LHCN-M2 (cell line): ENCODE measurements at regions not wholly inside any gene's neighbourhood (a gene's known extent, or its start where the extent isn't known, plus 50 kb on each side); places are given as distances from the start of the nearest gene placed in this dataset.

ENCODE experiments used
- DNase-seq: peaks from one replicate; pipeline ENCODE4 v3.0.0-alpha.2; 2012; ENCODE audit warnings: low read depth

DNA sequence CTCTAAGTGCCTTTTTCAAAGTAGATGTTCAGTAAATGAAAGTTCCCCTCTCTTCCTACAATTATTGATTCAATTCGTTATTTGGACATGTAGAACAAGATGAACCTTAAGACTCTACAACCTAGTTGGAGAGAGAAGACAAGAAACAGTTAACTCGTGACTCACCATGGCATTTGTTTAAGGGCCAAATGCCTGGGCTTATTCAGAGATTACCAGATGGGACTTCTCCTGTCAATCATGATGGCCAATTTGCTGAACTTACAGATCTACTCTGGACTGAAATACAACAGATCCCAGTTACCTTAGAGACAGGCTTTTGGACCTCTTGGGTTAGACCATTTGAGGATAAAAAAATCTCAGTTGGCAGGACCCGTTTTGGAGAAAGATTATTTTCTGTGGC lies 93.5 kb downstream of the C1orf94 start:
- no peak for DNase-seq

DNA sequence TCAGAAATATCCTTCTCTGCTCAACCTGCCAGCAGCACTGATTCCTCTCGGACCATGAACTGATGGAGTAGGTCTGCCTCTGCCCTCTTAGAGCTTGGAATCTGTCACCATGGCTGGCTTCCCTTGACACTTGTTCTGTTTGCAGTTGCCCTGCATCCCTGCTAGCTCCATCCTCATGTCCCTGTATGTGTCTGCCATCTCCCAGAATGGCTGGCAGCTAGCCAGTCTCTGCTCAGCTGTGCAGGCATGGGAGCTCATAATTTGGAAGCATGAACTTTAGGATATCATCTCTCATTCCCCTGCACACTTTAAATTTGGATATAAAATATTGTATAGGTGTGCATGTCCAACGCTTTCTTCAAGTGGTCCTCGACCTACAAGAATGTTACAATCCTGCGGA lies 95.4 kb downstream of the C1orf94 start:
- no peak for DNase-seq

DNA sequence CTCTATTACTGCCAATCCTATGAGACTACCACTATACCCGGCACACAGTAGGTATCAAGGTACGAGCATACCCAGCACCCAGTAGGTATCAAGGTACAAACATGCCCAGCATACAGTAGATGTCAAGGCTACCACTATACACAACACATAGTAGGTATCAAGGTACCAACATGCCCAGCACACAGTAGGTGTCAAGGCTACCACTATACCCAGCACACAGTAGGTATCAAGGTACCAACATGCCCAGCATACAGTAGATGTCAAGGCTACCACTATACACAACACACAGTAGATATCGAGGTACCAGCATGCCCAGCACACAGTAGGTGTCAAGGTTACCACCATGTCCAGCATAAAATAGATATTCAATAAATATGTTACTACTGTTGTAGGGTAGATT lies 98.4 kb downstream of the C1orf94 start:
- DNase-seq, result no peak

DNA sequence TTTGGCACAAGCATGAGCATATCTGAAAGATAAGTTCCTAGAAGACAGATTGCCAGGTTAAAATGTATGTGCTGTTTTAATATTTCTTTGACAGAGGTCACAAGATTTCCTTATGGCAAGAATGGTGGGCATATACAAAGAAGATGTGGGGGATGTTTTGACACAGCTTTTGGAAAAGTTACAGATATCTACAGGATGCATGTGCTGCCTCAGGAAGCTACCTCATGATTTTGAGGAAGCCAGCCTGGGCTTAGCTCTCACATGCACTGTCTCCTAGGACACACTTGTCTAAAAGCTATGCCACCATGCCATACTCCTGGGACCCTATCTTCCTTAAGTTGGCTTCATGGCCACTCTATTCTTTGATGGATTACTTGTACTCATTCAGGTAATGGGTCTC lies 99.9 kb downstream of the C1orf94 start:
- no peak for DNase-seq

DNA sequence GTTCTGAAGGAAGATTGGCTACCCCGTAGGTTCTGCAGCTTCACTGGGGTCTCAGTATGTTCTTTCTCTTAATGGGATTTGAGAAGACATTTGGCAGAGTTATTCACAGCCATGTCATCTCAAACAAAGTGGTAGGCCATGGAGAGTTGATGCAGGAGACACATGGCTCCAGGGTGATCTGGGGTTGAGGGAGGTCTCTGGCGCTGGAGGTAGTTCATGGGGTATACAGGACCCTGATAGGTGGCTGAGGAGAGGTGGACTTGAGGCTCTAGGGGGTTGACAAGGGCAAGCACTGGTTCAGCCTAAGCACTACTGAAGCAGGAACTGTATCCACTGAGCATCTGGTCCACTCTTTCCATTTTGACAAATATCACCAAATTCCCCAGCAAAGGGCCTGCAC lies 100.4 kb downstream of the C1orf94 start:
- no peak for DNase-seq

DNA sequence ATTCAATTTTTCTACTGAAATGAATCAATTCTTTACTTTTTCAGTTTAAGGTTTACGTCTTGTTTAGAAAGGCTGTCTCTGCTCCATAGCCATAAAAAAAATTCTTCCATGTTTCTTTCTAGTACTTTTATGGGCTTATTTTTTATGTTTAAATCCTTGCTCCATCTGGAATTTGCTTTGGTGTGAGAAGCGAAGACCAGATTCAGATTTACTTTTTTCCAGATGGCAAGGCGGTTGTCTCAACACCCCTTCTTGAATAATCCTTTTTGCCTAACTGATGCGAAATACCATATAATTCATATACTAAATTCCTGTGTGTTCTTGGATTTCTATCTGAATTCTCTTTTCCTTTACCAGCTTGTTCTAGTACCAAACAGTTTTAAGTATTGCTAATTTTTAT lies 101.5 kb downstream of the C1orf94 start:
- no peak for DNase-seq

DNA sequence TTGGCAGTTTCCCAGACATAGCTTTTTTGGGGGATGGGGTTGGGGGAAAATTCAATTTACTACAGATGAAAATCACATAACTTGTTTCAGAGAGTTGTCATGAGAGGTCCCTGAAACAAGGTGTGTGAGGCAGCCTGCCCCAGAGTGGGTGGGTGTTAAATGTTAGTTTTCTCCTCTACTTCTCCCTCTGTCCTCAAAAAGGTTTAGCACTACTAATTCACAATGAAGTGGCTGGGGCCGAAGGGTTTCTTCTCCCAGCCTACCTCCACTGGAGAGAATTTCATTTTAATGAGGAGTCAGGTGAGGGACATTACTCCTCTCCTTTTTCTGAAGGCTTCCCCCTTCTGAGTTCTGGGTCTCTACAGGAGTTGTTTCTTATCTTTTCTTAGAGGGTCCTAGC lies 103.3 kb downstream of the C1orf94 start:
- no peak for DNase-seq

DNA sequence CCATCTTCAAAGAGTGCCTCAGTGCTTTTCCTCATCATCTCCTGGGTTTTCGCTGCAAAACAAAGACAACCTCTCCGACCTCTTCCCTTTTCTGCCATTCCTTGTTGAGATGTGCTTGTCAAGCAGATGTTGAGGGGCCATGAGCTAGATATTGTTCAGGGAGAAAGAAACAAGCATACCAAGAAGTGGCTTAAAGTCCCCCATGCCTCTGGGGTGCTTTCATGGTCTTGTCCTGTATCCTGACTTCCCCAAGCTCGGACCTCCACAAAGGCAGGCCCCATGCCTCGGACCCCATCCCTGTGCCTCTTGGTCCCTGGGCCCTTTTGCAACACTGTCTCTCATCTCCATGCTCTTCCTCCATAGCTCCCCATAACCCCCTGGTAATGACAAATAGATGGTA lies 103.8 kb downstream of the C1orf94 start:
- no peak for DNase-seq

DNA sequence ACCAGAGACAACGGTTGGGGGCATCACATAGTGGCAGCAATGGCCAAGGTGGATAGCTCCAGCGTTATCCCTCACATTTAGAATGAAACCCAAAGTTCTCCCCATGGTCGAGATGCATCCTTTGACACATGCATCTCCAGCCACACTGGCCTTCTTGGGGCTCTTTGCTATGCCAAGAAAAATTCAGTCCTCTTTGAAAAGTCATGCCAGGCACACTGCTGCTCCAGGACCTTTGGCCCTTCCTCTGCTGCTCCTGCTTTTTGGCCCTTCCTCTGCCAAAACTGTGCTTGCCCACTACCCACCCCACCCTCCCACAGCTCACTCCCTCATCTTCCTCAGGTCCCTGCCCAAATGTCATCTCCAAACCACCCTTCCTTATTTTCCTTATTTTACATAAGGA lies 106.4 kb downstream of the C1orf94 start:
- DNase-seq, result no peak

DNA sequence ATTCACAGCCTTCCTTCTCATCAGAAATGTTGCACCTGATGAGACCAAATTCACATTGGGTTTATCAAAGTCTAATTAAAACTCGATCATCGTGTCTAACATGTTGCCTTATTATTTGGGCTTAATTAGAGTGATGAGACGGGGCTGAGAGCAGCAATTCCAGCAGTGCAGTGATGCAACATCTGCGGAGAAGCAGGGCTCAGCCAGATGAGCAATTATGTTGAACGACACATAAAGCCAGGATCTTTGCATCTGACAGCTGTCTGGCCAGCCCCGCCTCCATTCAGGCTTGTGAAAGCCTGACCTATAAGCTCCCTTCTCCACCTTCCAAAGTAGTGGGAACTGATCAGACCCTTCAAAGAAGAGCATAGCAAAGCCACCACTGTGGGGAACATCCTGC lies 109.8 kb downstream of the C1orf94 start:
- no peak for DNase-seq

DNA sequence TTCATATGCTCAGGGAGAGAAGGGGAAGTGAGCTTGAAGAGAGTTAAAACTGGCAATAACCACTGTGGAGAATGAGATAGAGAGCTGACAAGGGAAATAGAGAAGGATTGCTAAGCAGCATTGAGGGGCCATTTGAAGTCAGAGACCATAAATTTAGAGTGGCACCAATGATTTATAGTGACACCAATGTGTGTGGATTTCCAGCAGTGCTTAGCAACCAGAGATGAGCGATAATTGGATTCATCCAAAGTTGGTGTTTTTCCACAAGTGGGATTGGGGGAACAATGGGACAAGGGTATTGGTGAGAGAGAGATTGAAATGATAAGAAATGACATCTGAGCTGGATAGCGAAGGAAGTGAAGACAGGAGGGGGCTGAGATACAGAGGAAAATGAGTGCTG lies 114.1 kb downstream of the C1orf94 start:
- DNase-seq, result no peak

DNA sequence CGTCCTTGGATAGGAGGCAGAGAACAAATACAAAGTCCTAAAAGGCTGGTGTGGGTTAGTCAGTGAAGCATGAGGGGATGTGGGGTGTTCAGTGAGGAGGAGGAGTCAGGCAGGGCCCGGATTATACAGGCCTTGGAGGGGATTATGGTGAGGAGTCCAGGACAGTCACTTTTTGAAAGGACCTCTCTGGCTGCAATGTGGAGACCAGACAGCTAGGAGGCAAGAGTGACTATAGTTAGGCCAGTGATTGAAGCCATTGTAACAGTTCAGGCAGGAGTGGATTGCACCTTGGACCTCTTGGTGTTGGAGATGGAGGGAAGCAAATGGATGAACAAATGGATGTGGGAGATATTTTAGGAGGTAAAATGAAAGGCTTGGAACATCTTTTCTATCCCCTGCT lies 115.8 kb downstream of the C1orf94 start:
- no peak for DNase-seq

DNA sequence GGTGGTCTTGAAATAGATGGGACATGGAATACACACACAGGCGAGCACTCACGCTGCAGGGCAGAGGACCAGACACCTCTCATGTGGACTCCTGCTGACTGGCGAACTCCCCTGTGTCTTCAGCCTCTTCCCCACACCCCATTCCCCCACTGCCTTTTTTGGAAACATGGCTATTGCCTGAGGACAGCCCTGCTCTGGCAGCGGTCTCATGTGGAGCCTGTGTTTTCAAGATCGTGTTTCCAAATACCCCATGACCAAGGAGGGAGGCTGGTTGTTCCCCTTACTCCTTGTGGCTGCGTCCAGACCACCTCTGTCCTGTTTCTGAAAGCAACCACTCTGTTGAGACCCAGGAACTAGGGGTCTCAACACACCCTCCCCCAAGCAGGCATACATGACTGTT lies 119.4 kb downstream of the C1orf94 start:
- no peak for DNase-seq

DNA sequence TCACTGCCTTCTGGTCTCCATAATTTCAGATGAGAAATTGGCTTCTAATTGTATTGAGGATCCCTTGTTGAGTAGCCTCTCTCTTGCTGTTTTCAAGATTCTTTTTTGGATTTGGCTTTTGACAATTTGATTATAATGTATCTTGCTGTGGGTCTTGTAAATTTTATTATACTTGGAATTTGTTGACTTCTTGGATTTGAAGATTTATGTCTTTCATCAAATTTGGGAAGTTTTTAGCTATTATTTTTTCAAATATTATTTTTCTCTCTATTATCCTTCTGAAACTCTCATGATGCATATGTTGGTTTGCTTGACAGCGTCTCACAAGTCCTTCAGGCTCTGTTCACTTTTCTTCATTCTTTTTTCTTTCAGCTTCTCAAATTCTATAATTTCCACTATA lies 126.1 kb downstream of the C1orf94 start:
- no peak for DNase-seq

DNA sequence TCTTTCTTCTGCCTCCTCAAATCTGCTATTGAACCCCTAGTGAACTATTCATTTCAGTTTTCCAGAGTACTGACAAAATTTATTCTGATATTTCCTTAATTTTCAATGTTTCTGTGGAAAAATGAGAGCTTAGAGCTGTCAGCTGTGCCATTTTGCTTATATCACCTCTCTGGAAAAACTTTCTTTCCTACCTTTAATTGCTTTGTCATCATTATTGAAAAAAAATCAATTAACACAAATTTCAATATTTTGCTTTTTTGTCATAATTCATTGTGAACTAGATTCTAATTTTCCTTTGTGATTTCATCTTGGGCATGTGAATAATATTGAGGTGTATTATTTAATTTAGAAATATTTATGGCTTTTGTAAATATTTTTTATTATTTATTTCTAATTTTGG lies 126.5 kb downstream of the C1orf94 start:
- no peak for DNase-seq

DNA sequence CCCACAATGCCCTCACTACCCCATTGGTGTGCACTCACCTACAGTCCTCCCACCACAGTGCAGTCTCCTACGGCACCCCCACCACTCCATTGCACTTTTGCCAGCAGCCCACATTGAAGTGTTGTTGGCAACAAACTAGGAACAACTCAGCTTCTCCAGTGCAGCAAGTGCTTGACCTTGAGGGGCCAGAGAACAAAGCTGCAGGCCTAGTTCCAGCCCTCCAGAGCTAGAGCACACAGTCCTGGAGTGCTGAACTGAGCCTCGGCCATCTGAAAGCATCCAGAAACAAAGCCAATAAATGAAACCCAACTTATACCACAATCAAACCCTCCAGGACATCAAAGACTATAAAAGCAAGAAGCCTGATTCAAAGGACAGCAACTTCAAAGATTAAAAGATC lies 129.9 kb downstream of the C1orf94 start:
- DNase-seq, result no peak

DNA sequence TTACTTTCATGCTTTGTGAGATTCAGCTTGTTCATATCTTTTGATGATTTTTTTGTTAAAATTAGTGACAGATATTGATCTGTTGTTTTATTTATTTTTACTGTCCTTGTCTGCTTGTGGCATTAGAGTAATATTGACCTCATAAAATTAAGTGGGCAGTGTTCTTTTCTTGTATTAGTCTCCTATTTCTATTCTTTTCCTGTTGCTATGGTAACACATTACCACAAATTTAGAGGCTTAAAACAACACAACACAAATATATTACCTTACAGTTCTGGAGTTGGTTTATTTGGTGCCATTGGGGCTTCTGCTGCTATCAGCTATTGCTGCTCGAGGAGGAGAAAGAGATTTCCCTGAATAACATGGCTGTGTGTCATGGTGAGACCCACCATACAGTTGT lies 135.7 kb downstream of the C1orf94 start:
- DNase-seq, result no peak

DNA sequence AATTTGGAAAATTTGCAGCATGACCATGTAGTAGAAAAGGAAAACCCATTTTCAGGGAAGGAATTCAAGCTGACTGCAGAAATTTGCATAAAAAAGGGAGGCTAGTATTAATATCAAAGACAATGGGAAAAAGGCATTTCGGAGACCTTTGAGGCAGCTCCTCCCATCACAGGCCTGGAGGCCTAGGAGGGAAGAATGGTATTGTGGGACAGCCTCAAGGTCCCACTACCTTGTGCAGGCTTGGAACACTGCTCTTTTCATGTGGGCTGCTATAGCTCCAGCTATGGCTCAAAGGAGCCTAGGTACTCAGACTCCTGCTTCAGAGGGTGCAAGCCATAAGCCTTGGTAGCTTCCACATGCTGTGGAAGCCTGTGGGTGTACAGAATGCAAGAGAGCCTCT lies 139.3 kb downstream of the C1orf94 start:
- no peak for DNase-seq

DNA sequence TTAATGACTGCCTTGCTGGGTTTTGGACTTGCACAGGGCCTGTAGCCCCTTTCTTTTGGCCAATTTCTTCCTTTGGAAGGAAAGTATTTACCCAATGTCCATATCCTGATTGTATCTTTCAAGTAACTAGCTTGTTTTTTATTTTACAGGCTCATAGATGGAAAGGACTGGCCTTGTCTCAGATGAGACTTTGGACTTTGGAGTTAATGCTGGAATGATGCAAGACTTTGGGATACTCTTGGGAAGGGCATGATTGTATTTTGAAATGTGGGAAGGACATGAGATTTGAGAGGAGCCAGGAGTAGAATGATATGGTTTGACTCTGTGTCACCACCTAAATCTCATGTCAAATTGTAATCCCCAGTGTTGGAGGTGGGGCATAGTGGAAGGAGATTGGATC lies 140.1 kb downstream of the C1orf94 start:
- DNase-seq, result no peak

DNA sequence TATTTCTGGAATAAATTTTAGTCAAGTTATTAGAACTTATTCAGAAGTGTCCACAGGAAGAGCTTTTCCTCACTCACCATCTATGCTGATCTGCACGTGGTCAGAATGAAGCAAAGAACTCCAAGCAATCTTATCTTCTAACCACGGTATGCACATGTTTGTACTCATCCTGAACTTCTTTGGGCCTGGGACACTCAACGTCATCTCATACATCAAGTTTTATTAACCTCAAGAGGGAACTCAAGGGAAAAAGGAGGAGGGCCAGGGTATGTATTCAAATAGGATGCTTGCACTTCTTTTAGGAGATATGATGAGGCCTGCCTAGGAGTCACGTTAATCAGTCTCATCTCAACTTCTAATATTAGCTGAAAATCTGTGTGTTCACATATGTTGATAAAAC lies 142.5 kb downstream of the C1orf94 start:
- no peak for DNase-seq

DNA sequence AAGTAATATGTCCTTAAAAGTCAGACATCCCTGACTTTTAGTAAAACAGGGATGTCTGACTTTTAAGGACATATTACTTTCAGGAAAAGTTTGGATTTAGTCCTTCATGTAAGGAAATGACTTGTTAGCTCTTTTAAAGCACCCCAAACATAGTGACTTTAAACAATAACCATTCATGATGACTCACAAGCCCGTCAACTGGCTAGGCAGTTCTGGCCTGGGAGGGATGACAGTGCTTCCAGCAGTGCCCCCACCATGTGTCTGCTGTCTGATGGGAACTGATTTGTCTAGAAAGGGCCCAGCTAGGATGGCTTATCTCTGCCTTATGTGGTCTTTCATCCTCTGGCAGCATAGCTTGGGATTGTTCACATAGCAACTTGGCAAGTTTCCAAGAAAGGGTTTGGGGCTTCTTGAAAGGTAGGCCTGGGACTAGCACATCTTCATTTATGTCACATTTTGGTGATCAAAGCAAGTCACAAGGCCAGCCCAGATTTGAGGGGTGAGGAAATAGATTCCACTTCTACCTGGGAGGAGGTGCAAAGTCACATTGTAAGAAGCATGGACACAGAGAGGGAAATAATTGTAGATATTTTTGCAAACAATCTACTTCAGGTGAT lies 143.5 kb downstream of the C1orf94 start:
- DNase-seq, result no peak

DNA sequence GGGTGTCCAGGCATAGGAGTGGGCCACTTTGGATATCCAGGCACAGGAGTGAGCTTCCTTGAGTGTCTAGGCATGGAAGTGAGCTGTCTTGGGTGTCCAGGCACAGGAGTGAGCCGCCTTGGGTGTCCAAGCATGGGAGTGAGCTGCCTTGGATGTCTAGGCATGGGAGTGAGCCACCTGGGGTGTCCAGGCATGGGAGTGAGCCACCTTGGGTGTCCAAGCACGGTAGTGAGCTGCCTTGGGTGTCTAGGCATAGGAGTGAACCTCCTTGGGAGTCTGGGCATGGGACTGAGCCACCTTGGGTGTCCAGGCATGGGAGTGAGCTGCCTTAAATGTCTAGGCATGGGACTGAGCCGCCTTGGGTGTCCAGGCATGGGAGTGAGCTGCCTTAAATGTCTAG lies 146.3 kb downstream of the C1orf94 start:
- DNase-seq, result no peak

DNA sequence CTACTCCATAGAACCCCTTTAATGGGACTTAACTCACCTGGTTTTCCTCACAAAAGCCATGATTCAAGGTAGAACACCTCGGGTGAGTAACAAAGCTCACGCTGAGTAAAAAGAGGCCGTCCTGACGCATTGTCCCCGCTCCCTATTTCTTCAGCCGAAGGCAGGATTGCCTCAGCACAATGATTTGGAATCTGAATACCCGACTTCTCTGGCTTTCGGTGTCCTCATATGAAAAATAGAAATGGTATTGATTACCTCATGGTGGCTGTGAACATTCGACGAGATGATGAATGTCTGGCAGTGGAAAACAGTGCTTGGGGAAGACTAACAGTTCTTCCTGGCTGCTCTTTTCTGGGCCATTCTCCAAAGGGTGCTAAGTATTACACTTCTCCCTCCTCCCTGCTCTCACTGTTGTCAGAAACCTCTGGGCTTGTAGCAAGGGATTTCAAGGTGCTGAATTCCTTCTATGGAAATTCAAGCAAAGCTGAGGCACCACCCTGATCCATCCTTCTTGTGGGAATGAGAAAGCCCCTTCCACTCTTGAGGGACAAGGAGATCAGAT lies 148.3 kb downstream of the C1orf94 start:
- DNase-seq, result no peak

DNA sequence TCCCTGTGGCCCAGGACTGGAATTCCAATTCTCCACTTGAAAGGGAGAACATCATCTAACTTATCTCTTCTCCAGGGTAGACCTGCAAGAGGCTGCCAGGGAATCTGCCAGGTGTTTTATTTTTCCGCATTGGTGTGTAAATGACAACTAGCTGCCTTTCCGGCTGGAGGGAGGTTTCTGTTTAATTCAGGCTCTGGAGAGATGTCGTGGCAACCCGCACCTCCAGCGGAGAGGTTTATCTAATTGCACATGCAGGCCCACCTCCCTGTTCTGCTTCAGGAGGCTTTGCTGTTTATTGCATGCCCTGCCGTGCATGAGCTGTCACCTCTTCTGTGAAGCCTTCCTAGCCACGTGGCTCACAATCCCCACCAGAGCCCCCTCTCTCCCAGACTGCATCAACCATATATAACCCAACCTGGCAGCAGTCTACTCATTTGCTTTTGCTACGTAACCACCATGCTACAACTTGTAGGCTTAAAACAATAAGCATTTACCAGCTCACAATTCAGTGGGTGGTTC lies 151.6 kb downstream of the C1orf94 start:
- DNase-seq, result no peak
